ENCODE measurements at regions not wholly inside any gene's neighbourhood (a gene's known extent, or its start where the extent isn't known, plus 50 kb on each side); places are given as distances from the start of the nearest gene placed in this dataset.

DNA sequence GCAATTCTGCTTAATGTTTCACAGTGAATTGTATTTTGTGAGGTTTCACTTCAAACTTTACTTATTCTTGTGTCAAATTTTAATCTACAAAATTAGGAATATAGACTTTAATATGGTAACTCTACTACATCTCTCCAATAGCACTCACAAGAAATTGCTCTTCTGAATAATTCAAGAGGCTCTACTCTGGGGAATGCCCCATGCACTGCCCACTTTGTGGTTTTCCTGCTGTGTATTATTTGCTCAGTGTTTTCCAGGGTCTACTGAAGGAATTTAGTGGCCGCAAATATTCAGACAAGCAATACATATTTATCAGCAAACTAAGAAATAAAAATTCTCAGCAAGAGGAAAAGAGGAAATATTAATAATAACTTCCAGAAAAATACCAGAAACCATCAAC, 611.4 kb downstream of the TNS3 start:
- TF ChIP-seq, protein P1, sequence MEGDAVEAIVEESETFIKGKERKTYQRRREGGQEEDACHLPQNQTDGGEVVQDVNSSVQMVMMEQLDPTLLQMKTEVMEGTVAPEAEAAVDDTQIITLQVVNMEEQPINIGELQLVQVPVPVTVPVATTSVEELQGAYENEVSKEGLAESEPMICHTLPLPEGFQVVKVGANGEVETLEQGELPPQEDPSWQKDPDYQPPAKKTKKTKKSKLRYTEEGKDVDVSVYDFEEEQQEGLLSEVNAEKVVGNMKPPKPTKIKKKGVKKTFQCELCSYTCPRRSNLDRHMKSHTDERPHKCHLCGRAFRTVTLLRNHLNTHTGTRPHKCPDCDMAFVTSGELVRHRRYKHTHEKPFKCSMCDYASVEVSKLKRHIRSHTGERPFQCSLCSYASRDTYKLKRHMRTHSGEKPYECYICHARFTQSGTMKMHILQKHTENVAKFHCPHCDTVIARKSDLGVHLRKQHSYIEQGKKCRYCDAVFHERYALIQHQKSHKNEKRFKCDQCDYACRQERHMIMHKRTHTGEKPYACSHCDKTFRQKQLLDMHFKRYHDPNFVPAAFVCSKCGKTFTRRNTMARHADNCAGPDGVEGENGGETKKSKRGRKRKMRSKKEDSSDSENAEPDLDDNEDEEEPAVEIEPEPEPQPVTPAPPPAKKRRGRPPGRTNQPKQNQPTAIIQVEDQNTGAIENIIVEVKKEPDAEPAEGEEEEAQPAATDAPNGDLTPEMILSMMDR (IDR thresholded peaks at IDR 0.05) = no peak
- no peak for TF ChIP-seq EZH2 (IDR thresholded peaks at IDR 0.05)
